ENCODE measurements at regions not wholly inside any gene's neighbourhood (a gene's known extent, or its start where the extent isn't known, plus 50 kb on each side); places are given as distances from the start of the nearest gene placed in this dataset.

- Histone ChIP-seq H3K9ac (replicated peaks; ENCODE audit: extremely low read depth, insufficient read depth, low read length) (no peak overlapping the region), H3K9me1 (replicated peaks; ENCODE audit: control insufficient read depth, extremely low read depth, insufficient read depth, low read length) (no peaks in the 10 kb centered on the region), H3K27ac (ENCODE audit: insufficient read depth, low read depth, low read length) (no peak overlapping the region), H3K4me1 (ENCODE audit: control insufficient read depth, extremely low read depth, insufficient read depth, low read length) (peaks cover 7% of the 10 kb centered on the region), H3K36me3 (ENCODE audit: control insufficient read depth in 2 of 2, extremely low read depth in 1 of 2, insufficient read depth in 2 of 2, low read length in 2 of 2) (no peaks in the 10 kb centered on the region), H3K79me2 (ENCODE audit: control insufficient read depth, insufficient read depth, low read length) (no peaks in the 10 kb centered on the region), H4K20me1 (replicated peaks; ENCODE audit: control insufficient read depth, extremely low read depth, insufficient read depth, low read length) (no peaks in the 10 kb centered on the region), H3K4me3 (replicated peaks in 1 of 3; ENCODE audit: insufficient read depth in 1 of 3, low read depth in 1 of 3, low read length in 3 of 3) (no peak overlapping the region), H2AFZ (ENCODE audit: low read depth, low read length) (no peak overlapping the region), H3K27me3 (ENCODE audit: control insufficient read depth in 2 of 2, insufficient read depth in 2 of 2, low read length in 2 of 2) (no peaks in the 10 kb centered on the region), H3K9me3 (replicated peaks; ENCODE audit: control insufficient read depth, insufficient read depth, low read length) (no peaks in the 10 kb centered on the region), H3K4me2 (ENCODE audit: insufficient read depth, low read length) (no peak overlapping the region)
- no peak for TF ChIP-seq MYC (IDR thresholded peaks at IDR 0.05; ENCODE audit: low read depth, low read length)
- TF ChIP-seq FOS (IDR thresholded peaks at IDR 0.05; ENCODE audit: borderline replicate concordance, insufficient read depth, low read length) = no peak
- no peak for TF ChIP-seq JUN (IDR thresholded peaks at IDR 0.05; ENCODE audit: borderline replicate concordance, insufficient read depth, insufficient read length, low read depth)
- no peak for TF ChIP-seq POLR2A (IDR thresholded peaks at IDR 0.05; ENCODE audit: low read depth, low read length)
- TF ChIP-seq MAX (IDR thresholded peaks at IDR 0.05; ENCODE audit: insufficient read depth, insufficient read length) = no peak
- no peak for TF ChIP-seq EZH2 (IDR thresholded peaks at IDR 0.05; ENCODE audit: borderline replicate concordance, low read depth, low read length, severe bottlenecking)
- no peak for TF ChIP-seq POLR2AphosphoS5 (IDR thresholded peaks at IDR 0.05; ENCODE audit: insufficient read depth, low read depth, low read length)
- no peak for TF ChIP-seq CTCF (IDR thresholded peaks at IDR 0.05; ENCODE audit: extremely low read depth in 1 of 2, insufficient read depth in 1 of 2, low read depth in 1 of 2, low read length in 2 of 2)
- TF ChIP-seq GATA2 (IDR thresholded peaks at IDR 0.05; ENCODE audit: insufficient read depth, insufficient read length, low read depth, low read length) = no peak
- DNase-seq (ENCODE audit: low read depth, low spot score) (no peak), FAIRE-seq (no peak)
- BruUV-seq (replicated peaks) = no TSS peak
- CTCF ChIA-PET = no interaction called here
- dilution Hi-C loops (cut with MboI; ENCODE audit: extremely low pct_ligation_motif_present, low sequenced_read_pairs) = no loop called here
- POLR2A ChIA-PET = no interaction called here
- intact Hi-C loops (cut with micrococcal nuclease) = no loop called here
These were observed 331.0 kb downstream of the CGGBP1 start for GRCh38 chr3:87727783-87728182.
